PC-3 (cell line): ENCODE measurements at regions not wholly inside any gene's neighbourhood (a gene's known extent, or its start where the extent isn't known, plus 50 kb on each side); places are given as distances from the start of the nearest gene placed in this dataset.
A peak's percentile ranks its signal among the peaks of the same experiment; 100 is the strongest.

Experiments
- ATAC-seq: fragments of 200-7000 bp; cut with Tn5 transposase; 2 replicates; pipeline ENCODE4 v1.9.1; 2020; ENCODE audit warnings: mild to moderate bottlenecking, moderate library complexity
- BruUV-seq: library from RNA; stranded (reverse); fragments of 400-500 nt; replicated peaks from 2 replicates; lab custom pipeline; 2021; lab: Mats Ljungman, UMichigan
- CTCF ChIA-PET: fragments of 300-600 bp; sonication (Branson Sonifier 250); formaldehyde crosslinking; loops from one replicate; lab custom pipeline; 2022; ENCODE audit warnings: antibody characterized with exemption; lab: Charles Lee
- POLR2A ChIA-PET: fragments of 300-600 bp; sonication (Branson Sonifier 250); formaldehyde crosslinking; loops from one replicate; lab custom pipeline; 2022; ENCODE audit warnings: antibody characterized with exemption; ENCODE audit not compliant: unreplicated experiment; lab: Charles Lee
- DNase-seq: peaks from one replicate; pipeline ENCODE4 v3.0.0-alpha.2; 2015
- H2AFZ ChIP-seq: fragments of 300-600 bp; sonication (generic); 2 replicates; pipeline ENCODE4 v1.6.0; 2016; ENCODE audit warnings: antibody characterized with exemption, low read length
- H3F3A ChIP-seq: fragments of 300-600 bp; sonication (generic); one replicate; pipeline ENCODE4 v1.6.0; 2017; ENCODE audit warnings: antibody characterized with exemption, low read length, control low read depth, mild to moderate bottlenecking; ENCODE audit not compliant: unreplicated experiment
- H3K27ac ChIP-seq: fragments of 300-600 bp; sonication (generic); 2 replicates; pipeline ENCODE4 v1.5.1; 2016; ENCODE audit warnings: mild to moderate bottlenecking, low read length
- H3K27me3 ChIP-seq: fragments of 300-600 bp; sonication (generic); 2 replicates; pipeline ENCODE4 v1.6.1; 2016; ENCODE audit warnings: low read length, mixed read lengths
- H3K36me3 ChIP-seq: fragments of 300-600 bp; sonication (generic); 2 replicates; pipeline ENCODE4 v1.6.1; 2016; ENCODE audit warnings: low read depth, mixed run types, low read length, mixed read lengths
- H3K4me1 ChIP-seq: fragments of 300-600 bp; sonication (generic); 2 replicates; pipeline ENCODE4 v1.5.1; 2016; ENCODE audit warnings: low read length; ENCODE audit not compliant: insufficient read depth
- H3K4me2 ChIP-seq: fragments of 300-600 bp; sonication (generic); 2 replicates; pipeline ENCODE4 v1.6.0; 2016; ENCODE audit warnings: low read length
- H3K4me3 ChIP-seq: fragments of 300-600 bp; sonication (generic); 2 replicates; pipeline ENCODE4 v1.5.1; 2016; ENCODE audit warnings: mild to moderate bottlenecking, low read length, mixed read lengths
- H3K79me2 ChIP-seq: fragments of 300-600 bp; sonication (generic); 2 replicates; pipeline ENCODE4 v1.6.1; 2017; ENCODE audit warnings: low read length, mixed read lengths
- H3K9ac ChIP-seq: fragments of 300-600 bp; sonication (generic); 2 replicates; pipeline ENCODE4 v1.6.0; 2016; ENCODE audit warnings: mild to moderate bottlenecking, low read length
- H3K9me2 ChIP-seq: fragments of 300-600 bp; sonication (generic); replicated peaks from 2 replicates; pipeline ENCODE4 v1.6.1; 2016; ENCODE audit warnings: mixed run types, low read length, mixed read lengths
- H3K9me3 ChIP-seq: fragments of 300-600 bp; sonication (generic); 2 replicates; pipeline ENCODE4 v1.6.1; 2016; ENCODE audit warnings: low read length, mixed read lengths
- H4K20me1 ChIP-seq: fragments of 300-600 bp; sonication (generic); 2 replicates; pipeline ENCODE4 v1.6.1; 2016; ENCODE audit warnings: low read length, mixed read lengths
- CTCF ChIP-seq: fragments of 300-600 bp; sonication (generic); conservative IDR thresholded peaks from 2 replicates; pipeline ENCODE4 v1.5.1; 2017; ENCODE audit warnings: antibody characterized with exemption, low read depth, mild to moderate bottlenecking, low read length
- EZH2 ChIP-seq: fragments of 300-600 bp; sonication (generic); IDR thresholded peaks from one replicate; pipeline ENCODE4 v1.6.1; 2017; ENCODE audit warnings: antibody characterized with exemption, mild to moderate bottlenecking, low read length; ENCODE audit not compliant: unreplicated experiment
- EZH2phosphoT487 ChIP-seq: fragments of 300-600 bp; sonication (generic); IDR thresholded peaks from 2 replicates; pipeline ENCODE4 v1.6.1; 2018; ENCODE audit warnings: mild to moderate bottlenecking, antibody characterized with exemption, low read length, borderline replicate concordance
- intact Hi-C: fragments of 100-400 bp; cut with micrococcal nuclease; formaldehyde crosslinking; loops from 2 replicates; pipeline ENCODE4 v1.9.0; 2023

GRCh38 chr4:184899261-184900134 lies 73.7 kb upstream of the ACSL1 start:
- CTCF ChIA-PET = no interaction called here
- H3K4me3 ChIP-seq = no peak overlapping the region
- H3K36me3 ChIP-seq = no peaks in the 10 kb centered on the region
- peak; percentile 54 for DNase-seq
- no peaks in the 10 kb centered on the region for H3K9me2 ChIP-seq
- H2AFZ ChIP-seq = no peak overlapping the region
- ATAC-seq = peak; percentile 33; the same call in 1 of the 2 replicates
- no peak overlapping the region for H3K9ac ChIP-seq
- H3K27ac ChIP-seq = no peak overlapping the region
- intact Hi-C loops = no loop called here
- no peak overlapping the region for H3K4me2 ChIP-seq
- H3K79me2 ChIP-seq = no peaks in the 10 kb centered on the region
- H3F3A ChIP-seq = no peaks in the 10 kb centered on the region
- H3K4me1 ChIP-seq = peaks cover 10% of the 10 kb centered on the region; the same call in 1 of the 2 replicates
- POLR2A ChIA-PET = no interaction called here
- no peaks in the 10 kb centered on the region for H3K27me3 ChIP-seq
- H3K9me3 ChIP-seq = no peaks in the 10 kb centered on the region
- TF ChIP-seq EZH2phosphoT487 (no peak), EZH2 (no peak), CTCF (no peak)
- BruUV-seq = no TSS peak
- no peaks in the 10 kb centered on the region for H4K20me1 ChIP-seq

- Histone ChIP-seq H3K4me2 (no peak overlapping the region), H2AFZ (no peak overlapping the region), H3K4me1 (peaks cover 8% of the 10 kb centered on the region; the same call in 1 of the 2 replicates), H3K36me3 (no peaks in the 10 kb centered on the region), H3K27me3 (no peaks in the 10 kb centered on the region), H3F3A (no peaks in the 10 kb centered on the region), H3K79me2 (no peaks in the 10 kb centered on the region), H3K9me2 (no peaks in the 10 kb centered on the region), H3K9ac (no peak overlapping the region), H3K9me3 (no peaks in the 10 kb centered on the region), H3K27ac (no peak overlapping the region), H3K4me3 (no peak overlapping the region), H4K20me1 (no peaks in the 10 kb centered on the region)
- ATAC-seq = no peak
- BruUV-seq = no TSS peak
- ChIA-PET CTCF (no interaction called here), POLR2A (no interaction called here)
- TF ChIP-seq EZH2phosphoT487 (no peak), CTCF (no peak), EZH2 (no peak)
- DNase-seq = no peak
- intact Hi-C loops = no loop called here
Measured at GRCh38 chr4:184900184-184900583, 74.4 kb upstream of the ACSL1 start.

- H3K27me3 ChIP-seq = no peaks in the 10 kb centered on the region
- intact Hi-C loops = no loop called here
- CTCF ChIA-PET = no interaction called here
Measured at GRCh38 chr4:184902550-184902949, 76.8 kb upstream of the ACSL1 start.

More at GRCh38 chr4:184902550-184902949, 76.8 kb upstream of the ACSL1 start:
- Histone ChIP-seq H3K9me2 (no peaks in the 10 kb centered on the region), H3F3A (no peaks in the 10 kb centered on the region), H4K20me1 (no peaks in the 10 kb centered on the region), H3K27ac (no peak overlapping the region), H3K9ac (no peak overlapping the region), H3K4me1 (peaks cover 8% of the 10 kb centered on the region; the same call in 1 of the 2 replicates), H3K4me3 (no peak overlapping the region), H3K4me2 (no peak overlapping the region), H3K9me3 (no peaks in the 10 kb centered on the region), H3K79me2 (no peaks in the 10 kb centered on the region), H2AFZ (no peak overlapping the region), H3K36me3 (no peaks in the 10 kb centered on the region)
- BruUV-seq = no TSS peak
- POLR2A ChIA-PET = no interaction called here
- TF ChIP-seq EZH2 = no peak
- no peak for TF ChIP-seq CTCF
- TF ChIP-seq EZH2phosphoT487 = no peak
- ATAC-seq (no peak), DNase-seq (no peak)
